Smooth muscle cell (in vitro differentiated cells): ENCODE measurements at regions not wholly inside any gene's neighbourhood (a gene's known extent, or its start where the extent isn't known, plus 50 kb on each side); places are given as distances from the start of the nearest gene placed in this dataset.
"Not testable (repeated sequence)": the region's sequence is repeated elsewhere in the genome, so short reads cannot be mapped to it uniquely, and the experiment has no call there.

Source experiments
- DNase-seq: peaks from one replicate; lab custom pipeline; 2025; ENCODE audit not compliant: unreplicated experiment; lab: John Stamatoyannopoulos, UW
- H2AFZ ChIP-seq: fragments of 200-600 bp; sonication (generic); 2 replicates; pipeline ENCODE4 v1.6.0; 2016; ENCODE audit warnings: antibody characterized with exemption, low read depth, mild to moderate bottlenecking
- H3F3A ChIP-seq: fragments of 200-600 bp; sonication (generic); 2 replicates; pipeline ENCODE4 v1.6.0; 2017; ENCODE audit warnings: antibody characterized with exemption, low read depth
- H3K27ac ChIP-seq: fragments of 200-600 bp; sonication (generic); 2 replicates; pipeline ENCODE4 v1.5.1; 2016; ENCODE audit warnings: low read depth, mild to moderate bottlenecking
- H3K27me3 ChIP-seq: fragments of 200-600 bp; sonication (generic); 2 replicates; pipeline ENCODE4 v1.6.1; 2016; ENCODE audit warnings: low read depth, mild to moderate bottlenecking
- H3K36me3 ChIP-seq: fragments of 200-600 bp; sonication (generic); 2 replicates; pipeline ENCODE4 v1.5.1; 2016; ENCODE audit warnings: low read depth
- H3K4me1 ChIP-seq: fragments of 200-600 bp; sonication (generic); 2 replicates; pipeline ENCODE4 v1.5.1; 2016; ENCODE audit warnings: low read depth
- H3K4me2 ChIP-seq: fragments of 200-600 bp; sonication (generic); 2 replicates; pipeline ENCODE4 v1.6.0; 2016; ENCODE audit warnings: mild to moderate bottlenecking
- H3K4me3 ChIP-seq: fragments of 200-600 bp; sonication (generic); 2 replicates; pipeline ENCODE4 v1.5.1; 2016; ENCODE audit warnings: mild to moderate bottlenecking
- H3K79me2 ChIP-seq: fragments of 200-600 bp; sonication (generic); 2 replicates; pipeline ENCODE4 v1.6.0; 2016; ENCODE audit warnings: low read depth, mild to moderate bottlenecking
- H3K9ac ChIP-seq: fragments of 200-600 bp; sonication (generic); 2 replicates; pipeline ENCODE4 v1.6.0; 2016; ENCODE audit warnings: low read depth
- H3K9me3 ChIP-seq: fragments of 200-600 bp; sonication (generic); replicated peaks from 2 replicates; pipeline ENCODE4 v1.5.1; 2016; ENCODE audit warnings: low read depth
- H4K20me1 ChIP-seq: fragments of 200-600 bp; sonication (generic); 2 replicates; pipeline ENCODE4 v1.6.0; 2016; ENCODE audit warnings: low read depth
- WGBS: methylation state at CpG from one replicate; pipeline ENCODE4 v1.1.7; 2016; ENCODE audit warnings: low lambda C conversion rate; 5-methylcytosine and 5-hydroxymethylcytosine counted together
- TF ChIP-seq, protein P1 (sequence below): fragments of 200-600 bp; sonication (generic); IDR thresholded peaks from 2 replicates; pipeline ENCODE4 v1.5.1; 2017; ENCODE audit warnings: borderline replicate concordance, mild to moderate bottlenecking, antibody characterized with exemption; ENCODE audit not compliant: insufficient read depth, poor library complexity, severe bottlenecking

DNA sequence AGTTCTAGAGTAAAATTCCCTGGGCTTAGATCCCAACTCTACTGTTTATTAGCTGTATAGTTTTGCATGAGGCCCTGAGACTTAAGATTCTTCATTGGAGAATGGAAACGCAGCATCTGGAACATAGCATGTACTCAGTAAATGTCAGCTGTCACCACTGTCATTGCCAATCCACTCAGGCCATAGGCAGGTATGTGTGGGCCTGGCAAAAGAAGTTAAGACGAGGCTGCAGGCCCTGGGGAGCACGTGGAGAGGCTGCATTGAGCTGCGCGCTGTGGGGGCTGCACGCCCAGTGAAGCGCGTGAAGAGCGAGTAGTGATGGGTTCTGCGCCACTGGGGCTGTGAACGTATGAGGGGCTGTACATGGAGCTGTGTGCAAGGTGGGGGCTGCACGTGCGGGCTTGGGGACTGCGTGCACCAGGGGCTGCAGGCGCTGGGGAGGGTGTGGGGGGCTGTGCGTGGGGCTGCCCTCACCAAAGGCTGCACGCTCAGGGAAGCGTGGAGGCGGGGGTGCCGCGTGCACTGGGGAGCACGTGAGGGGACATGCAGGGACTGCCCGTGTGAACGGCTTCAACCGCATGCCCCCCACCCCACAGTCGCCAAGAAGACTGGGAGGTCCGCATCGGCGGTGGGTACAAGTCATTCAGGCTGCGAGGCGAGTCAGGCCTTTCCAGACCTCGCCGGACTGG is 85.5 kb downstream of the PRR15 start:
- no peaks in the 10 kb centered on the region for H3K36me3 ChIP-seq
- H3K27me3 ChIP-seq = no peaks in the 10 kb centered on the region
- no peaks in the 10 kb centered on the region for H3K9me3 ChIP-seq
- H3K4me3 ChIP-seq = no peak overlapping the region
- H3K9ac ChIP-seq = no peak overlapping the region
- H4K20me1 ChIP-seq = peaks cover 4% of the 10 kb centered on the region
- no peak for DNase-seq
- H3K4me1 ChIP-seq = peaks cover under 1% of the 10 kb centered on the region
- H3K79me2 ChIP-seq = no peaks in the 10 kb centered on the region
- TF ChIP-seq, protein P1, sequence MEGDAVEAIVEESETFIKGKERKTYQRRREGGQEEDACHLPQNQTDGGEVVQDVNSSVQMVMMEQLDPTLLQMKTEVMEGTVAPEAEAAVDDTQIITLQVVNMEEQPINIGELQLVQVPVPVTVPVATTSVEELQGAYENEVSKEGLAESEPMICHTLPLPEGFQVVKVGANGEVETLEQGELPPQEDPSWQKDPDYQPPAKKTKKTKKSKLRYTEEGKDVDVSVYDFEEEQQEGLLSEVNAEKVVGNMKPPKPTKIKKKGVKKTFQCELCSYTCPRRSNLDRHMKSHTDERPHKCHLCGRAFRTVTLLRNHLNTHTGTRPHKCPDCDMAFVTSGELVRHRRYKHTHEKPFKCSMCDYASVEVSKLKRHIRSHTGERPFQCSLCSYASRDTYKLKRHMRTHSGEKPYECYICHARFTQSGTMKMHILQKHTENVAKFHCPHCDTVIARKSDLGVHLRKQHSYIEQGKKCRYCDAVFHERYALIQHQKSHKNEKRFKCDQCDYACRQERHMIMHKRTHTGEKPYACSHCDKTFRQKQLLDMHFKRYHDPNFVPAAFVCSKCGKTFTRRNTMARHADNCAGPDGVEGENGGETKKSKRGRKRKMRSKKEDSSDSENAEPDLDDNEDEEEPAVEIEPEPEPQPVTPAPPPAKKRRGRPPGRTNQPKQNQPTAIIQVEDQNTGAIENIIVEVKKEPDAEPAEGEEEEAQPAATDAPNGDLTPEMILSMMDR = no peak
- H3K4me2 ChIP-seq = no peak overlapping the region
- no peak overlapping the region for H2AFZ ChIP-seq
- no peak overlapping the region for H3K27ac ChIP-seq
- 97% methylated on average over 32 of the region's 33 CpGs for WGBS
- no peaks in the 10 kb centered on the region for H3F3A ChIP-seq

DNA sequence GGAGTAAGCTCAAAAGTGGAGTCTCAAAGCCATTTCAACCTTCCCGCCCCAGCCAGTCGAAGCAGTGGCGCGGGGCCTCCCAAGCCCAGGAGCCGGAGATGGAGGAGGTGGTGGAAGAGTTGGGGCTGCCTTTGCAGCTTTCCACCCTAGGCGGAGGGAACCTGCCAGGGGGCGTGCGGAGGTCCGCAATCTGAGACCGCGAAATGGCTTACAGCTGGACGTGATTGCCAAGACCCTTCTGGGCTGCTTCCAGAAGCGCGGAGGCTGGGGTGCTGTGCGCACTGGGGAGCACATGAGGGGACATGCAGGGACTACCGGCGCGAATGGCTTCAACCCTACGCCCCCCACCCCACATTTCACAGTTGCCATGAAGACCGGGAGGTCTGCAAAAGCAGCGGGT is 86.2 kb downstream of the PRR15 start:
- DNase-seq = no peak
- no peaks in the 10 kb centered on the region for H3K27me3 ChIP-seq
- H3K79me2 ChIP-seq = no peaks in the 10 kb centered on the region
- H3K4me1 ChIP-seq = peaks cover 8% of the 10 kb centered on the region
- no peak overlapping the region for H2AFZ ChIP-seq
- no peaks in the 10 kb centered on the region for H3K9me3 ChIP-seq
- no peaks in the 10 kb centered on the region for H3K36me3 ChIP-seq
- no peak overlapping the region for H3K9ac ChIP-seq
- peaks cover 4% of the 10 kb centered on the region for H4K20me1 ChIP-seq
- TF ChIP-seq, protein P1 = no peak
- no peak overlapping the region for H3K4me2 ChIP-seq
- no peak overlapping the region for H3K4me3 ChIP-seq
- WGBS = 99% methylated on average over 20 of the region's 21 CpGs
- H3K27ac ChIP-seq = no peak overlapping the region
- H3F3A ChIP-seq = no peaks in the 10 kb centered on the region

DNA sequence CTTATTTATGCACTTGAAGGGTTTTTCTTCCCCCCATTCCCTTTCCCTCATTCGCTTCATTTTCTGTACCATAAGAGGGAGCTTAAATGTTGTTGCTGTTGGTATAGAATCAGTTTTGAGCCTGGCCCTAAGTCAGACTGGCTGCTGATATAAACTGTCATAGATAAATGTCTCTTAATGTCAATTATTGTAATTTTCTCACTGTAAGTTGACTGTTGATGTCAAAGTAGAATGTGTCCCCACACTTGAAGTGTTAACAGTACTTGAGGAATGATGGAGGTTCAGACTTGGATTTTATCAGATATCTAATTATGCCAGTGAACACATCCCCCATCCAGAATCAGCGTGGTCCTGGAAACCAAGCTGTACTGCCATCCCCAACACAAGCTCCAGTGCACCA is 87.8 kb downstream of the PRR15 start:
- no peak overlapping the region for H3K4me2 ChIP-seq
- no peak overlapping the region for H3K9ac ChIP-seq
- no peak overlapping the region for H2AFZ ChIP-seq
- H3K36me3 ChIP-seq = no peaks in the 10 kb centered on the region
- 96% methylated on average over 2 of the region's 2 CpGs for WGBS
- peaks cover 4% of the 10 kb centered on the region for H4K20me1 ChIP-seq
- H3K27me3 ChIP-seq = no peaks in the 10 kb centered on the region
- peaks cover 9% of the 10 kb centered on the region for H3K4me1 ChIP-seq
- H3K79me2 ChIP-seq = no peaks in the 10 kb centered on the region
- H3K4me3 ChIP-seq = no peak overlapping the region
- H3K27ac ChIP-seq = no peak overlapping the region
- H3K9me3 ChIP-seq = no peaks in the 10 kb centered on the region
- TF ChIP-seq, protein P1 = no peak
- DNase-seq = no peak
- H3F3A ChIP-seq = no peaks in the 10 kb centered on the region

DNA sequence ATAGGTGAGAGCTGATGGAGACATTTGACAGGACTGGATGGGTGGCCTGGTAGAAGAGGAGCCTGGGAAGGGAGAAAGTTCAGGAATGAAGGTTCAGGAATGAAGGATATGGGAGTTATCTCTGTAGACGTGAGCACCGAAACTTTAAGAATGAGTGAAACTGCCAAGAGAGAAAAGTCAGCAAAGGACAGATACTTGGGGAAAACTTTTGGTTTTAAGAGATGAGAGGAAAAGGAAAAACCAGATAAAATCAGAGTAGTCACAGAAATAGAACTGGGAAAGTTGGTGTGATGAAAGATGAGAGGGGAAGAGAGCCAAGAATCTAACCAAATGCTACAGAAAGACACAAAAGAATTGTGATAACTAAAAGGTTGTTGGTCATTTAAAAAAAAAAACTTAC is 88.9 kb downstream of the PRR15 start:
- TF ChIP-seq, protein P1 = no peak
- no peak for DNase-seq
- Histone ChIP-seq H2AFZ (no peak overlapping the region), H3K4me3 (no peak overlapping the region), H3K9me3 (no peaks in the 10 kb centered on the region), H4K20me1 (peaks cover 4% of the 10 kb centered on the region), H3K27ac (no peak overlapping the region), H3K36me3 (no peaks in the 10 kb centered on the region), H3K79me2 (no peaks in the 10 kb centered on the region), H3F3A (no peaks in the 10 kb centered on the region), H3K4me1 (peaks cover 9% of the 10 kb centered on the region), H3K27me3 (no peaks in the 10 kb centered on the region), H3K9ac (no peak overlapping the region), H3K4me2 (no peak overlapping the region)
- 60% methylated on average over 2 of the region's 2 CpGs for WGBS

DNA sequence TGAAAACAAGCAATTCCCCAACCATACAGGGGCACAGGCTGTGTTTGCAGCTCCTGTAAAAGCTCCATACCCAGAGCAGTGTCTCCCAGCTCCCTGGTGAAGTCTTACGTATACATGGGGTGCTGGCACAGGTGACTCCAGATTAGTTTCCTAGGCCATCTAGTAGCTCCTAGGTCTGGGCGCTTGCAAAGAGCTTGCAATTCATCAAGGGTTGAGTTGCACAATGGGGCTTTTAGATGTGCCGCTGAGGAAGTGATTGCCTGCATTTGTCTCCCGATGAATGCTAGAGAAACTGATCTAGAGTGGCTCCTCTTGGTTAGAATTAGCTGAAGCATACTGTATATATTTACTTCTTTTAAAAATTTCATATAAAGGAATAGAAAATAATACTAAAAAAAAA is 90.7 kb downstream of the PRR15 start:
- H3K9ac ChIP-seq, H4K20me1 ChIP-seq, H3K27ac ChIP-seq, H3F3A ChIP-seq, H3K4me2 ChIP-seq, H3K36me3 ChIP-seq, H3K4me3 ChIP-seq, H3K79me2 ChIP-seq, H3K4me1 ChIP-seq, DNase-seq, H3K27me3 ChIP-seq, H2AFZ ChIP-seq, H3K9me3 ChIP-seq: not testable (repeated sequence)
- 77% methylated on average over 4 of the region's 4 CpGs for WGBS
